HCT116 (cell line): ENCODE measurements at regions not wholly inside any gene's neighbourhood (a gene's known extent, or its start where the extent isn't known, plus 50 kb on each side); places are given as distances from the start of the nearest gene placed in this dataset.

ENCODE experiments used
- ATAC-seq: fragments of 200-7000 bp; cut with Tn5 transposase; 2 replicates; pipeline ENCODE4 v1.9.1; 2020; ENCODE audit warnings: mild to moderate bottlenecking, moderate library complexity
- BruUV-seq: library from RNA; stranded (reverse); fragments of 400-500 nt; replicated peaks from 2 replicates; lab custom pipeline; 2021; lab: Mats Ljungman, UMichigan
- CTCF ChIA-PET: fragments of 300-600 bp; sonication (Branson Sonifier 250); formaldehyde crosslinking; loops from one replicate; lab custom pipeline; 2021; ENCODE audit warnings: antibody characterized with exemption; lab: Charles Lee
- POLR2A ChIA-PET: fragments of 300-600, 350-600 bp; sonication (Branson Sonifier 250); formaldehyde crosslinking; loops from one replicate; lab custom pipeline; 2021; ENCODE audit warnings: antibody characterized with exemption; lab: Charles Lee
- RAD21 ChIA-PET, 2 experiments: fragments of 300-600 bp; sonication (Branson Sonifier 250); formaldehyde crosslinking; loops; one replicate each; lab custom pipeline; 2023; ENCODE audit warnings: low total read pairs in 2 of 2; ENCODE audit not compliant: uncharacterized antibody in 2 of 2, unreplicated experiment in 2 of 2, low non-redundant PET in 1 of 2; lab: Charles Lee
- DNase-seq: peaks from one replicate; pipeline ENCODE4 v3.0.0-alpha.2; 2010; ENCODE audit warnings: low read depth, low spot score
- H2AFZ ChIP-seq: fragments of 200-600 bp; shearing (Covaris generic), sonication (generic); 2 replicates; pipeline ENCODE4 v1.6.1; 2017; ENCODE audit warnings: low read depth, mixed run types, mixed read lengths, antibody characterized with exemption, low read length; ENCODE audit not compliant: poor library complexity, severe bottlenecking
- H3K27ac ChIP-seq: 2 replicates; pipeline ENCODE4 v1.5.1; 2012; ENCODE audit warnings: low read depth, low read length
- H3K27me3 ChIP-seq: fragments of 200-600 bp; sonication (generic); 2 replicates; pipeline ENCODE4 v1.6.1; 2016; ENCODE audit warnings: mixed run types, low read length, mixed read lengths; ENCODE audit not compliant: insufficient read depth
- H3K36me3 ChIP-seq, 2 experiments: fragments of 200-500 bp in 1 of 2; fragments of 200-600 bp in 1 of 2; sonication (Bioruptor generic) in 1 of 2; sonication (generic) in 1 of 2; 2 replicates each; pipeline versions ENCODE4 v1.5.1 to v1.6.1; 2014 to 2016; ENCODE audit warnings: low read length in 2 of 2, inconsistent platforms in 1 of 2, mixed read lengths in 1 of 2, mixed run types in 1 of 2; ENCODE audit not compliant: insufficient read depth in 2 of 2, control insufficient read depth in 1 of 2
- H3K4me1 ChIP-seq, 2 experiments: fragments of 200-600 bp in 1 of 2; sonication (generic) in 1 of 2; 2 replicates each; pipeline versions ENCODE4 v1.5.1 to v1.6.1; 2012 to 2017; ENCODE audit warnings: low read length in 2 of 2, inconsistent platforms in 1 of 2, mild to moderate bottlenecking in 1 of 2, mixed read lengths in 1 of 2, mixed run types in 1 of 2, moderate library complexity in 1 of 2; ENCODE audit not compliant: insufficient read depth in 2 of 2, control insufficient read depth in 1 of 2
- H3K4me2 ChIP-seq: fragments of 200-600 bp; sonication (generic); 2 replicates; pipeline ENCODE4 v1.6.1; 2017; ENCODE audit warnings: mixed run types, low read length, mixed read lengths
- H3K4me3 ChIP-seq, 2 experiments: fragments of 200-600 bp in 1 of 2; sonication (generic) in 1 of 2; replicated peaks in 1 of 2; 2 replicates each; pipeline ENCODE4 v1.5.1; 2011 to 2016; ENCODE audit warnings: low read length in 2 of 2, control low read depth in 1 of 2, low read depth in 1 of 2, mild to moderate bottlenecking in 1 of 2, mixed read lengths in 1 of 2, mixed run types in 1 of 2
- H3K79me2 ChIP-seq: fragments of 200-600 bp; sonication (generic); 2 replicates; pipeline ENCODE4 v1.6.1; 2017; ENCODE audit warnings: mild to moderate bottlenecking, mixed run types, low read length, moderate library complexity, mixed read lengths; ENCODE audit not compliant: insufficient read depth
- H3K9ac ChIP-seq: fragments of 200-600 bp; sonication (generic); 2 replicates; pipeline ENCODE4 v1.6.1; 2016; ENCODE audit warnings: low read length, mixed read lengths
- H3K9me2 ChIP-seq: fragments of 200-600 bp; sonication (generic), shearing (Covaris generic); 2 replicates; pipeline ENCODE4 v1.6.1; 2017; ENCODE audit warnings: mixed run types, mild to moderate bottlenecking, moderate library complexity; ENCODE audit not compliant: insufficient read depth
- H3K9me3 ChIP-seq, 2 experiments: fragments of 200-500 bp in 1 of 2; fragments of 200-600 bp in 1 of 2; sonication (Bioruptor generic) in 1 of 2; sonication (generic) in 1 of 2; 2 replicates each; pipeline ENCODE4 v1.6.1; 2014 to 2017; ENCODE audit warnings: low read length in 2 of 2, mixed read lengths in 2 of 2, inconsistent platforms in 1 of 2, low read depth in 1 of 2, mild to moderate bottlenecking in 1 of 2, mixed run types in 1 of 2, moderate library complexity in 1 of 2; ENCODE audit not compliant: control insufficient read depth in 1 of 2, insufficient read depth in 1 of 2
- H4K20me1 ChIP-seq: fragments of 200-600 bp; sonication (generic), shearing (Covaris generic); 2 replicates; pipeline ENCODE4 v1.6.1; 2017; ENCODE audit warnings: mixed run types, mild to moderate bottlenecking, moderate library complexity; ENCODE audit not compliant: insufficient read depth
- CEBPB ChIP-seq: IDR thresholded peaks from 2 replicates; pipeline ENCODE4 v1.6.1; 2012; ENCODE audit warnings: low read depth
- JUND ChIP-seq: IDR thresholded peaks from 2 replicates; pipeline ENCODE4 v1.6.1; 2012
- POLR2AphosphoS5 ChIP-seq: IDR thresholded peaks from 2 replicates; pipeline ENCODE4 v1.6.1; 2011; ENCODE audit warnings: mild to moderate bottlenecking, low read depth, low read length, moderate library complexity
- SIN3A ChIP-seq: IDR thresholded peaks from 2 replicates; pipeline ENCODE4 v1.6.1; 2012; ENCODE audit warnings: low read depth
- SP1 ChIP-seq: IDR thresholded peaks from 2 replicates; pipeline ENCODE4 v1.6.1; 2012; ENCODE audit warnings: low read depth
- SRF ChIP-seq: IDR thresholded peaks from 2 replicates; pipeline ENCODE4 v1.6.1; 2012; ENCODE audit warnings: low read depth
- YY1 ChIP-seq: IDR thresholded peaks from 2 replicates; pipeline ENCODE4 v1.6.1; 2011; ENCODE audit warnings: low read length, low read depth, moderate library complexity, mild to moderate bottlenecking; ENCODE audit not compliant: insufficient replicate concordance; ENCODE audit errors: extremely low read depth
- ZFX ChIP-seq: fragments of 450-650 bp; IDR thresholded peaks from 2 replicates; pipeline ENCODE4 v1.6.1; 2017
- intact Hi-C: fragments of 100-400 bp; cut with micrococcal nuclease; formaldehyde crosslinking; loops from 2 replicates; pipeline ENCODE4 v1.10.0; 2022
- TF ChIP-seq, protein P1 (sequence below), 3 experiments: fragments of 200-600 bp in 1 of 3; sonication (generic) in 1 of 3; IDR thresholded peaks in 2 of 3; conservative IDR thresholded peaks in 1 of 3; 2 replicates each; pipeline ENCODE4 v1.5.1; 2012 to 2017; ENCODE audit warnings: low read depth in 2 of 3, low read length in 2 of 3, antibody characterized with exemption in 1 of 3, borderline replicate concordance in 1 of 3, control low read depth in 1 of 3, mild to moderate bottlenecking in 1 of 3, mixed read lengths in 1 of 3, mixed run types in 1 of 3, moderate library complexity in 1 of 3; ENCODE audit not compliant: insufficient read depth in 1 of 3
- TF ChIP-seq, protein P2 (sequence below): IDR thresholded peaks from 2 replicates; pipeline ENCODE4 v1.6.1; 2012
- TF ChIP-seq, protein P3 (sequence below): IDR thresholded peaks from 2 replicates; pipeline ENCODE4 v1.6.1; 2012; ENCODE audit warnings: low read depth
- TF ChIP-seq, protein P4 (sequence below): IDR thresholded peaks from 2 replicates; pipeline ENCODE4 v1.6.1; 2011; ENCODE audit warnings: mild to moderate bottlenecking, low read length, moderate library complexity; ENCODE audit not compliant: insufficient replicate concordance; ENCODE audit errors: extremely low read depth

DNA sequence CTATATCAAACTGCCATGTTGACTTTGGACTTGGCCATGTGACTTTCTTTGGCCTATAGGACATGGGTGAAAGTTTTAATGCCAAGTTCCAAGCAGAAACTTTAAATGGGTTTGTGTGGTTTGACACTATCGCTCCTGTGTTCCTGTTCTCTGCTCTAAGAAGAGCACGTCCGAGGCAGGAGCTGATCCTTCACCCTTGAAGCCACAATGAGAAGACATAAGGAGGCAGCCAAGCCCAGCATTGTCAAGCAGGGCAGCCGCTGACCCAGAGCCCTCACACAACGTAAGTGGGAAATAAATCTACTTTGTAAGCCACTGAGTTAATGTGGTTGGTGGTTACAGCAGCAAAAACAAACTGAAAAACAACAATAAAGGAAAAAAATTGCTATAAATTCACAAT, 422.4 kb downstream of the PID1 start:
- CTCF ChIA-PET, result no interaction called here
- intact Hi-C loops, result no loop called here

DNA sequence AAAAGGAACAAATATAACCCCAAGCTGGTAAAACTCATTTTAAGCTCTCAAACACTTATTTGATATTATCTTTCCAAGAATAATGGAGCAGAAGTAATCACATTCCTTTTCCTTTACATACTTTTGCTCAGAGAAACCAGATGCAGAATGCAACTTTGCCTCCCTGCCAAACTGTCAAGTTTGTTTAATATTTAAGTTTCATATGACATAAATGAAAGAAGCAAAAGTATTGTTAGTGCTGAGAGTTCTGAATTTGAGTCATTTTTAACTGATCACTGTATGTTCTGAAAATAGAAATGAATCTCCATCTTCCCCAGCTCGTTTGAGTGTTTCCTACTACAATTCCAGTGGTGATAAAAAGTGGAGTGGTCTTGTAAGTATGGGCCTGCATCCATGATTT, 423.4 kb downstream of the PID1 start:
- DNase-seq (no peak), ATAC-seq (no peak)
- no peak overlapping the region for H3K27ac ChIP-seq
- H3K79me2 ChIP-seq, result no peaks in the 10 kb centered on the region
- intact Hi-C loops, result no loop called here
- H3K4me3 ChIP-seq, result no peak overlapping the region
- POLR2A ChIA-PET, result no interaction called here
- CTCF ChIA-PET, result no interaction called here
- H2AFZ ChIP-seq, result no peak overlapping the region
- no peaks in the 10 kb centered on the region for H3K27me3 ChIP-seq
- no peaks in the 10 kb centered on the region for H3K9me3 ChIP-seq
- no peaks in the 10 kb centered on the region for H3K4me1 ChIP-seq
- RAD21 ChIA-PET, result no interaction called here
- no peak overlapping the region for H3K4me2 ChIP-seq
- no TSS peak for BruUV-seq
- no peaks in the 10 kb centered on the region for H3K36me3 ChIP-seq
- no peak overlapping the region for H3K9ac ChIP-seq
- no peaks in the 10 kb centered on the region for H4K20me1 ChIP-seq
- H3K9me2 ChIP-seq, result no peaks in the 10 kb centered on the region
- TF ChIP-seq, protein P1, sequence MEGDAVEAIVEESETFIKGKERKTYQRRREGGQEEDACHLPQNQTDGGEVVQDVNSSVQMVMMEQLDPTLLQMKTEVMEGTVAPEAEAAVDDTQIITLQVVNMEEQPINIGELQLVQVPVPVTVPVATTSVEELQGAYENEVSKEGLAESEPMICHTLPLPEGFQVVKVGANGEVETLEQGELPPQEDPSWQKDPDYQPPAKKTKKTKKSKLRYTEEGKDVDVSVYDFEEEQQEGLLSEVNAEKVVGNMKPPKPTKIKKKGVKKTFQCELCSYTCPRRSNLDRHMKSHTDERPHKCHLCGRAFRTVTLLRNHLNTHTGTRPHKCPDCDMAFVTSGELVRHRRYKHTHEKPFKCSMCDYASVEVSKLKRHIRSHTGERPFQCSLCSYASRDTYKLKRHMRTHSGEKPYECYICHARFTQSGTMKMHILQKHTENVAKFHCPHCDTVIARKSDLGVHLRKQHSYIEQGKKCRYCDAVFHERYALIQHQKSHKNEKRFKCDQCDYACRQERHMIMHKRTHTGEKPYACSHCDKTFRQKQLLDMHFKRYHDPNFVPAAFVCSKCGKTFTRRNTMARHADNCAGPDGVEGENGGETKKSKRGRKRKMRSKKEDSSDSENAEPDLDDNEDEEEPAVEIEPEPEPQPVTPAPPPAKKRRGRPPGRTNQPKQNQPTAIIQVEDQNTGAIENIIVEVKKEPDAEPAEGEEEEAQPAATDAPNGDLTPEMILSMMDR (IDR thresholded peaks at IDR 0.05 in 2 of 3, conservative IDR thresholded peaks at IDR 0.05 in 1 of 3; ENCODE audit: borderline replicate concordance in 1 of 3, insufficient read depth in 1 of 3, low read depth in 2 of 3, low read length in 2 of 3), result no peak
- TF ChIP-seq SIN3A (no peak), SP1 (no peak), YY1 (no peak), JUND (no peak), ZFX (no peak)
- TF ChIP-seq, protein P2, sequence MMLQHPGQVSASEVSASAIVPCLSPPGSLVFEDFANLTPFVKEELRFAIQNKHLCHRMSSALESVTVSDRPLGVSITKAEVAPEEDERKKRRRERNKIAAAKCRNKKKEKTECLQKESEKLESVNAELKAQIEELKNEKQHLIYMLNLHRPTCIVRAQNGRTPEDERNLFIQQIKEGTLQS, result no peak
- TF ChIP-seq, protein P3, sequence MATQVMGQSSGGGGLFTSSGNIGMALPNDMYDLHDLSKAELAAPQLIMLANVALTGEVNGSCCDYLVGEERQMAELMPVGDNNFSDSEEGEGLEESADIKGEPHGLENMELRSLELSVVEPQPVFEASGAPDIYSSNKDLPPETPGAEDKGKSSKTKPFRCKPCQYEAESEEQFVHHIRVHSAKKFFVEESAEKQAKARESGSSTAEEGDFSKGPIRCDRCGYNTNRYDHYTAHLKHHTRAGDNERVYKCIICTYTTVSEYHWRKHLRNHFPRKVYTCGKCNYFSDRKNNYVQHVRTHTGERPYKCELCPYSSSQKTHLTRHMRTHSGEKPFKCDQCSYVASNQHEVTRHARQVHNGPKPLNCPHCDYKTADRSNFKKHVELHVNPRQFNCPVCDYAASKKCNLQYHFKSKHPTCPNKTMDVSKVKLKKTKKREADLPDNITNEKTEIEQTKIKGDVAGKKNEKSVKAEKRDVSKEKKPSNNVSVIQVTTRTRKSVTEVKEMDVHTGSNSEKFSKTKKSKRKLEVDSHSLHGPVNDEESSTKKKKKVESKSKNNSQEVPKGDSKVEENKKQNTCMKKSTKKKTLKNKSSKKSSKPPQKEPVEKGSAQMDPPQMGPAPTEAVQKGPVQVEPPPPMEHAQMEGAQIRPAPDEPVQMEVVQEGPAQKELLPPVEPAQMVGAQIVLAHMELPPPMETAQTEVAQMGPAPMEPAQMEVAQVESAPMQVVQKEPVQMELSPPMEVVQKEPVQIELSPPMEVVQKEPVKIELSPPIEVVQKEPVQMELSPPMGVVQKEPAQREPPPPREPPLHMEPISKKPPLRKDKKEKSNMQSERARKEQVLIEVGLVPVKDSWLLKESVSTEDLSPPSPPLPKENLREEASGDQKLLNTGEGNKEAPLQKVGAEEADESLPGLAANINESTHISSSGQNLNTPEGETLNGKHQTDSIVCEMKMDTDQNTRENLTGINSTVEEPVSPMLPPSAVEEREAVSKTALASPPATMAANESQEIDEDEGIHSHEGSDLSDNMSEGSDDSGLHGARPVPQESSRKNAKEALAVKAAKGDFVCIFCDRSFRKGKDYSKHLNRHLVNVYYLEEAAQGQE, result no peak

More for the DNA sequence above, 422.4 kb downstream of the PID1 start:
- Histone ChIP-seq H3K27ac (no peak overlapping the region), H3K4me2 (no peak overlapping the region), H3K9ac (no peak overlapping the region), H3K4me1 (no peaks in the 10 kb centered on the region), H4K20me1 (no peaks in the 10 kb centered on the region), H3K36me3 (no peaks in the 10 kb centered on the region), H3K9me3 (no peaks in the 10 kb centered on the region), H2AFZ (no peak overlapping the region), H3K79me2 (no peaks in the 10 kb centered on the region), H3K4me3 (no peak overlapping the region), H3K9me2 (no peaks in the 10 kb centered on the region), H3K27me3 (no peaks in the 10 kb centered on the region)
- POLR2A ChIA-PET, result no interaction called here
- no TSS peak for BruUV-seq
- no peak for DNase-seq
- RAD21 ChIA-PET, result no interaction called here
- no peak for ATAC-seq
- TF ChIP-seq SRF, result no peak
- no peak for TF ChIP-seq SP1
- TF ChIP-seq, protein P2, result no peak
- TF ChIP-seq, protein P4, sequence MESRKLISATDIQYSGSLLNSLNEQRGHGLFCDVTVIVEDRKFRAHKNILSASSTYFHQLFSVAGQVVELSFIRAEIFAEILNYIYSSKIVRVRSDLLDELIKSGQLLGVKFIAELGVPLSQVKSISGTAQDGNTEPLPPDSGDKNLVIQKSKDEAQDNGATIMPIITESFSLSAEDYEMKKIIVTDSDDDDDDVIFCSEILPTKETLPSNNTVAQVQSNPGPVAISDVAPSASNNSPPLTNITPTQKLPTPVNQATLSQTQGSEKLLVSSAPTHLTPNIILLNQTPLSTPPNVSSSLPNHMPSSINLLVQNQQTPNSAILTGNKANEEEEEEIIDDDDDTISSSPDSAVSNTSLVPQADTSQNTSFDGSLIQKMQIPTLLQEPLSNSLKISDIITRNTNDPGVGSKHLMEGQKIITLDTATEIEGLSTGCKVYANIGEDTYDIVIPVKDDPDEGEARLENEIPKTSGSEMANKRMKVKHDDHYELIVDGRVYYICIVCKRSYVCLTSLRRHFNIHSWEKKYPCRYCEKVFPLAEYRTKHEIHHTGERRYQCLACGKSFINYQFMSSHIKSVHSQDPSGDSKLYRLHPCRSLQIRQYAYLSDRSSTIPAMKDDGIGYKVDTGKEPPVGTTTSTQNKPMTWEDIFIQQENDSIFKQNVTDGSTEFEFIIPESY, result no peak
- TF ChIP-seq POLR2AphosphoS5, result no peak
- TF ChIP-seq CEBPB, result no peak
